ENCODE measurements at regions not wholly inside any gene's neighbourhood (a gene's known extent, or its start where the extent isn't known, plus 50 kb on each side); places are given as distances from the start of the nearest gene placed in this dataset.

DNA sequence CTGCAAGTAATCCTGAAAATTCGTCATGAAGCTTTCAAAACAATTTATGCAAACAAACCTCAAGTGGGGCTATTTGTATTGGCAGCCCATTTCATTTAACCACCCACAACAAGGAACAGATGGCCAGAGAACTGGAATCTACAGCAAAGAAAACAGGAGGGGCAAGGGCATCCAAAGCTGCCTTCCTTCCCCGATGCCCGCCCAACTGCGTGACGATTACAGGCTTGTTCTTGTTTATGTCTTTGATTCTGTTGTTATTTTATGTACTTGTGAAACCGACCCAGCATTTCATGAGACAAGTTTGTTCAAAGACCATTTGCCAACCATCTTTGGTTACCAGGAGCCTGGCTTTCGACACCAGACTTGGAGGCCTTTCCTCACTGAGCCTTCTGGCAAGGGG, 59.1 kb upstream of the IRX6 start:
- ChIA-PET CTCF (no interaction called here), POLR2A (no interaction called here)
- intact Hi-C loops (cut with micrococcal nuclease) = no loop called here

DNA sequence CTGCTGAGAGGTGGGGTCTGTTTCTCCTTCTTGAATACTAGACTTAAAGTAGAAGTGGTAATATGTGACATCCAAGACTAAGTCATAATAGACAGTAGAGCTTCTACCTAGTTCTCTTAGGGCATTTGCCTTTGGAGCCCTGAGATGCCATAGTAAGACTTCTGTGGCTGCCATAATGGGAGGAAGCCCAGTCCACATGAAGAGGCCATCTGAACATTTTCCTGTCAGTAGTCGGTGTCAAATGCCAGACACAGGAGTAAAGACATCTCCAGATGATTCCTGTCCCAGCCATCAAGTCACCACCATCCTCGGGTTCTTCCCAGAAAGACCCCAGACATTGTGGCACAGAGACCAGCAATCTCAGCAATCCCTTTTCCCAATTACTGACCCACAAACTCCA, 58.1 kb upstream of the IRX6 start:
- CTCF ChIA-PET = no interaction called here
- Histone ChIP-seq H4K20me1 (ENCODE audit: control insufficient read depth, insufficient read depth, low read length, poor library complexity, severe bottlenecking) (no peaks in the 10 kb centered on the region), H3K27ac (ENCODE audit: low read length in 2 of 2) (no peak overlapping the region), H3K4me2 (replicated peaks; ENCODE audit: low read depth, low read length, poor library complexity, severe bottlenecking) (no peak overlapping the region), H3K79me2 (ENCODE audit: control insufficient read depth, insufficient read depth, low read length) (no peaks in the 10 kb centered on the region), H3K27me3 (replicated peaks in 1 of 4; ENCODE audit: control extremely low read depth in 1 of 4, control insufficient read depth in 3 of 4, insufficient read depth in 4 of 4, low read length in 3 of 4) (no peaks in the 10 kb centered on the region), H2AFZ (ENCODE audit: insufficient read depth, low read depth, low read length, poor library complexity, severe bottlenecking) (no peak overlapping the region), H3K9me3 (ENCODE audit: control extremely low read depth in 1 of 3, control insufficient read depth in 2 of 3, insufficient read depth in 1 of 3, low read length in 2 of 3) (peaks cover 0 to 2% (median 0%) of the 10 kb centered on the region in 3 donors), H3K4me1 (ENCODE audit: control insufficient read depth in 2 of 2, insufficient read depth in 2 of 2, low read length in 2 of 2) (no peaks in the 10 kb centered on the region), H3K4me3 (ENCODE audit: control extremely low read depth in 1 of 5, extremely low read depth in 1 of 5, insufficient read depth in 1 of 5, low read depth in 2 of 5, low read length in 4 of 5) (no peak overlapping the region), H3K9ac (ENCODE audit: low read length) (no peak overlapping the region), H3K36me3 (replicated peaks in 1 of 2; ENCODE audit: control extremely low read depth in 1 of 2, control insufficient read depth in 1 of 2, extremely low read depth in 1 of 2, insufficient read depth in 2 of 2, low read length in 1 of 2) (no peaks in the 10 kb centered on the region)
- WGBS (ENCODE audit: insufficient coverage) = 78% methylated on average over 1 of the region's 2 CpGs
- Mint-ChIP-seq H3K9me3 (ENCODE audit: insufficient read depth) (no peaks in the 10 kb centered on the region), H3K4me1 (no peaks in the 10 kb centered on the region), H3K4me3 (no peak overlapping the region), H3K27me3 (no peaks in the 10 kb centered on the region), H3K27ac (no peak overlapping the region)
- POLR2A ChIA-PET = no interaction called here
- intact Hi-C loops (cut with micrococcal nuclease) = no loop called here
- TF ChIP-seq EZH2 (IDR thresholded peaks at IDR 0.05; ENCODE audit: borderline replicate concordance, insufficient read depth, low read depth, low read length, poor library complexity, severe bottlenecking) = no peak
- TF ChIP-seq, protein P1, sequence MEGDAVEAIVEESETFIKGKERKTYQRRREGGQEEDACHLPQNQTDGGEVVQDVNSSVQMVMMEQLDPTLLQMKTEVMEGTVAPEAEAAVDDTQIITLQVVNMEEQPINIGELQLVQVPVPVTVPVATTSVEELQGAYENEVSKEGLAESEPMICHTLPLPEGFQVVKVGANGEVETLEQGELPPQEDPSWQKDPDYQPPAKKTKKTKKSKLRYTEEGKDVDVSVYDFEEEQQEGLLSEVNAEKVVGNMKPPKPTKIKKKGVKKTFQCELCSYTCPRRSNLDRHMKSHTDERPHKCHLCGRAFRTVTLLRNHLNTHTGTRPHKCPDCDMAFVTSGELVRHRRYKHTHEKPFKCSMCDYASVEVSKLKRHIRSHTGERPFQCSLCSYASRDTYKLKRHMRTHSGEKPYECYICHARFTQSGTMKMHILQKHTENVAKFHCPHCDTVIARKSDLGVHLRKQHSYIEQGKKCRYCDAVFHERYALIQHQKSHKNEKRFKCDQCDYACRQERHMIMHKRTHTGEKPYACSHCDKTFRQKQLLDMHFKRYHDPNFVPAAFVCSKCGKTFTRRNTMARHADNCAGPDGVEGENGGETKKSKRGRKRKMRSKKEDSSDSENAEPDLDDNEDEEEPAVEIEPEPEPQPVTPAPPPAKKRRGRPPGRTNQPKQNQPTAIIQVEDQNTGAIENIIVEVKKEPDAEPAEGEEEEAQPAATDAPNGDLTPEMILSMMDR (IDR thresholded peaks at IDR 0.05) = no peak
- DNase-seq (no peak), ATAC-seq (ENCODE audit: low read depth) (no peak)

More for the DNA sequence above, 59.1 kb upstream of the IRX6 start:
- H3K27ac Mint-ChIP-seq = no peak overlapping the region
- Histone ChIP-seq H3K36me3 (replicated peaks in 1 of 2; ENCODE audit: control extremely low read depth in 1 of 2, control insufficient read depth in 1 of 2, extremely low read depth in 1 of 2, insufficient read depth in 2 of 2, low read length in 1 of 2) (no peaks in the 10 kb centered on the region), H3K4me2 (replicated peaks; ENCODE audit: low read depth, low read length, poor library complexity, severe bottlenecking) (no peak overlapping the region), H3K27me3 (replicated peaks in 1 of 4; ENCODE audit: control extremely low read depth in 1 of 4, control insufficient read depth in 3 of 4, insufficient read depth in 4 of 4, low read length in 3 of 4) (no peaks in the 10 kb centered on the region), H3K4me1 (ENCODE audit: control insufficient read depth in 2 of 2, insufficient read depth in 2 of 2, low read length in 2 of 2) (no peaks in the 10 kb centered on the region), H2AFZ (ENCODE audit: insufficient read depth, low read depth, low read length, poor library complexity, severe bottlenecking) (no peak overlapping the region), H3K9ac (ENCODE audit: low read length) (no peak overlapping the region), H4K20me1 (ENCODE audit: control insufficient read depth, insufficient read depth, low read length, poor library complexity, severe bottlenecking) (no peaks in the 10 kb centered on the region), H3K79me2 (ENCODE audit: control insufficient read depth, insufficient read depth, low read length) (no peaks in the 10 kb centered on the region), H3K9me3 (ENCODE audit: control extremely low read depth in 1 of 3, control insufficient read depth in 2 of 3, insufficient read depth in 1 of 3, low read length in 2 of 3) (no peaks in the 10 kb centered on the region), H3K27ac (ENCODE audit: low read length in 2 of 2) (no peak overlapping the region), H3K4me3 (ENCODE audit: control extremely low read depth in 1 of 5, extremely low read depth in 1 of 5, insufficient read depth in 1 of 5, low read depth in 2 of 5, low read length in 4 of 5) (no peak overlapping the region)
- no peaks in the 10 kb centered on the region for H3K4me1 Mint-ChIP-seq
- DNase-seq (no peak), ATAC-seq (ENCODE audit: low read depth) (no peak)
- TF ChIP-seq, protein P1 (IDR thresholded peaks at IDR 0.05) = no peak
- no peak for TF ChIP-seq EZH2 (IDR thresholded peaks at IDR 0.05; ENCODE audit: borderline replicate concordance, insufficient read depth, low read depth, low read length, poor library complexity, severe bottlenecking)
- 82% methylated on average over 7 of the region's 7 CpGs for WGBS (ENCODE audit: insufficient coverage)
- H3K27me3 Mint-ChIP-seq = no peaks in the 10 kb centered on the region
- H3K9me3 Mint-ChIP-seq (ENCODE audit: insufficient read depth) = no peaks in the 10 kb centered on the region
- no peak overlapping the region for H3K4me3 Mint-ChIP-seq
